AG09319 (cell line): ENCODE measurements at regions not wholly inside any gene's neighbourhood (a gene's known extent, or its start where the extent isn't known, plus 50 kb on each side); places are given as distances from the start of the nearest gene placed in this dataset.

Experiments
- DNase-seq: peaks from one replicate; pipeline ENCODE4 v3.0.0-alpha.2; 2010; ENCODE audit warnings: low read depth; ENCODE audit errors: extremely low read depth
- CTCF ChIP-seq: IDR thresholded peaks from 2 replicates; pipeline ENCODE4 v1.5.1; 2011; ENCODE audit warnings: low read depth, mild to moderate bottlenecking, inconsistent platforms, low read length, moderate library complexity

GRCh38 chr20:52313341-52313963 is 121.9 kb upstream of the ZFP64 start:
- TF ChIP-seq CTCF = peak; percentile 62
- DNase-seq = peak; percentile 2

GRCh38 chr20:52312132-52312729 is 120.7 kb upstream of the ZFP64 start:
- peak; percentile 5 for DNase-seq
- peak; percentile 75 for TF ChIP-seq CTCF

GRCh38 chr20:52311209-52311794 is 119.7 kb upstream of the ZFP64 start:
- no peak for TF ChIP-seq CTCF
- DNase-seq = no peak

- DNase-seq = no peak
These were observed 117.6 kb upstream of the ZFP64 start for GRCh38 chr20:52309181-52309580.

GRCh38 chr20:52306477-52306876 is 114.9 kb upstream of the ZFP64 start:
- TF ChIP-seq CTCF = no peak
- no peak for DNase-seq

More at GRCh38 chr20:52309181-52309580, 117.6 kb upstream of the ZFP64 start:
- no peak for TF ChIP-seq CTCF

GRCh38 chr20:52305858-52306257 is 114.3 kb upstream of the ZFP64 start:
- TF ChIP-seq CTCF = no peak
- DNase-seq = no peak

GRCh38 chr20:52305024-52305645 is 113.6 kb upstream of the ZFP64 start:
- no peak for TF ChIP-seq CTCF
- no peak for DNase-seq
